CD14-positive monocyte (primary cell): ENCODE measurements at regions not wholly inside any gene's neighbourhood (a gene's known extent, or its start where the extent isn't known, plus 50 kb on each side); places are given as distances from the start of the nearest gene placed in this dataset.
"Not testable (repeated sequence)": the region's sequence is repeated elsewhere in the genome, so short reads cannot be mapped to it uniquely, and the experiment has no call there.

Experiments used
- DNase-seq, 3 donors: peaks; one replicate each; pipeline ENCODE4 v3.0.0-alpha.2; 2011 to 2022
- H2AFZ ChIP-seq: 2 replicates; pipeline ENCODE4 v1.6.0; 2012; ENCODE audit warnings: mild to moderate bottlenecking, low read depth, low read length, inconsistent platforms; ENCODE audit not compliant: insufficient read depth, poor library complexity, severe bottlenecking
- H3K27ac ChIP-seq, 2 donors: 1 replicate in 1 of 2; 2 replicates in 1 of 2; pipeline ENCODE4 v1.5.1; 2012 to 2013; ENCODE audit warnings: low read length in 2 of 2, control low read depth in 1 of 2, inconsistent platforms in 1 of 2, low read depth in 1 of 2, mild to moderate bottlenecking in 1 of 2
- H3K27me3 ChIP-seq, 2 donors: one replicate each; pipeline versions ENCODE4 v1.6.0 to v1.6.1; 2011 to 2013; ENCODE audit warnings: low read length in 2 of 2; ENCODE audit not compliant: control insufficient read depth in 2 of 2, insufficient read depth in 2 of 2
- H3K36me3 ChIP-seq, 2 donors: replicated peaks in 1 of 2; 1 replicate in 1 of 2; 2 replicates in 1 of 2; pipeline versions ENCODE4 v1.5.1 to v1.6.1; 2012 to 2013; ENCODE audit warnings: low read length in 2 of 2, control low read depth in 1 of 2, inconsistent platforms in 1 of 2, mild to moderate bottlenecking in 1 of 2; ENCODE audit not compliant: insufficient read depth in 2 of 2, control insufficient read depth in 1 of 2
- H3K4me1 ChIP-seq, 2 donors: 1 replicate in 1 of 2; 2 replicates in 1 of 2; pipeline versions ENCODE4 v1.5.1 to v1.6.1; 2012 to 2013; ENCODE audit warnings: low read length in 2 of 2, control low read depth in 1 of 2, inconsistent platforms in 1 of 2, mild to moderate bottlenecking in 1 of 2, moderate library complexity in 1 of 2; ENCODE audit not compliant: insufficient read depth in 2 of 2, control insufficient read depth in 1 of 2
- H3K4me2 ChIP-seq: replicated peaks from 2 replicates; pipeline ENCODE3; 2012; ENCODE audit warnings: low read length, moderate library complexity, mild to moderate bottlenecking; ENCODE audit not compliant: poor library complexity, severe bottlenecking; ENCODE audit errors: extremely low read depth
- H3K4me3 ChIP-seq, 3 experiments: fragments of 200-600 bp in 1 of 3; sonication (generic) in 1 of 3; replicated peaks in 1 of 3; 1 replicate in 2 of 3; 2 replicates in 1 of 3; pipeline ENCODE4 v1.5.1; 2011 to 2013; ENCODE audit warnings: low read length in 3 of 3, mild to moderate bottlenecking in 3 of 3, control low read depth in 2 of 3, low read depth in 2 of 3, inconsistent platforms in 1 of 3, moderate library complexity in 1 of 3
- H3K79me2 ChIP-seq: 2 replicates; pipeline ENCODE4 v1.6.0; 2012; ENCODE audit warnings: mild to moderate bottlenecking, control low read depth, inconsistent platforms, low read length, moderate library complexity; ENCODE audit not compliant: insufficient read depth
- H3K9ac ChIP-seq: 2 replicates; pipeline ENCODE4 v1.6.0; 2017; ENCODE audit warnings: low read length, mild to moderate bottlenecking; ENCODE audit not compliant: insufficient read depth, poor library complexity, severe bottlenecking
- H3K9me3 ChIP-seq, 2 donors: replicated peaks in 1 of 2; 1 replicate in 1 of 2; 2 replicates in 1 of 2; pipeline versions ENCODE4 v1.5.1 to v1.6.1; 2012 to 2013; ENCODE audit warnings: low read length in 2 of 2, control low read depth in 1 of 2; ENCODE audit not compliant: control insufficient read depth in 1 of 2, insufficient read depth in 1 of 2
- H4K20me1 ChIP-seq: 2 replicates; pipeline ENCODE4 v1.6.0; 2012; ENCODE audit warnings: mild to moderate bottlenecking, low read length, control low read depth, moderate library complexity; ENCODE audit not compliant: insufficient read depth
- H3K27ac Mint-ChIP-seq, 7 donors: one replicate each; pipeline ENCODE4 v1.8.0; 2020; ENCODE audit warnings: mild to moderate bottlenecking in 7 of 7, mixed read lengths in 7 of 7, moderate library complexity in 6 of 7, inconsistent platforms in 2 of 7
- H3K27me3 Mint-ChIP-seq, 3 donors: one replicate each; pipeline ENCODE4 v1.8.0; 2021 to 2022; ENCODE audit warnings: low read depth in 3 of 3, mild to moderate bottlenecking in 3 of 3, mixed read lengths in 3 of 3, moderate library complexity in 3 of 3, inconsistent platforms in 1 of 3
- H3K36me3 Mint-ChIP-seq, 2 donors: one replicate each; pipeline ENCODE4 v1.8.0; 2020; ENCODE audit warnings: mixed read lengths in 2 of 2, inconsistent platforms in 1 of 2, mild to moderate bottlenecking in 1 of 2
- H3K4me1 Mint-ChIP-seq: one replicate; pipeline ENCODE4 v1.8.0; 2020; ENCODE audit warnings: mild to moderate bottlenecking, mixed read lengths
- H3K4me3 Mint-ChIP-seq, 2 donors: one replicate each; pipeline ENCODE4 v1.8.0; 2020; ENCODE audit warnings: mild to moderate bottlenecking in 2 of 2, mixed read lengths in 2 of 2, moderate library complexity in 1 of 2
- H3K9me3 Mint-ChIP-seq, 7 donors: one replicate each; pipeline ENCODE4 v1.8.0; 2020 to 2022; ENCODE audit warnings: mixed read lengths in 7 of 7, mild to moderate bottlenecking in 6 of 7, moderate library complexity in 6 of 7, inconsistent platforms in 2 of 7
- WGBS: methylation state at CpG from one replicate; pipeline ENCODE4 v1.1.5; 2013; ENCODE audit warnings: missing lambda C conversion rate; ENCODE audit not compliant: insufficient coverage; 5-methylcytosine and 5-hydroxymethylcytosine counted together
- intact Hi-C, 2 donors: fragments of 100-400 bp; cut with micrococcal nuclease; formaldehyde crosslinking; loops; one replicate each; pipeline versions ENCODE4 v1.15.0 to v1.15.1; 2023
- TF ChIP-seq, protein P1 (sequence below): fragments of 200-600 bp; IDR thresholded peaks from one replicate; pipeline ENCODE4 v1.8.0; 2022; ENCODE audit warnings: antibody characterized with exemption, mild to moderate bottlenecking

DNA sequence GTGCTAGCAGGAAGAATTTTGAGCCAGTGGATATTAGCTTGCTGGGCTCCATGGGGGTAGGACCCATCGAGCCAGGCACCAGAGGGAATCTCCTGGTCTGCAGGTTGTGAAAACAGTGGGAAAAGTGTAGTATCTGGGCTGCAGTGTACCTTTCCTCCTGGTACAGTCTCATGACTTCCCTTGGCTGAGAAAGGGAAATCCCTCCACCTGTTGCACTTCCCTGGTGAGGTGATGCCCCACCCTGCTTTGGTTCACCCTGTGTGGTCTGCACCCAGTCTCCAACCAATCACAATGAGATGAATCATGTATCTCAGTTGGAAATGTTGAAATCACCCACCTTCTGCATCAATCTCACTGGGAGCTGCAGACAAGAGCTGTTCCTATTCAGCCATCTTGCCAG is 341.4 kb upstream of the IRS4 start:
- no peak overlapping the region for H3K4me2 ChIP-seq
- Mint-ChIP-seq H3K27ac (no peak overlapping the region), H3K36me3 (no peaks in the 10 kb centered on the region), H3K4me1 (no peaks in the 10 kb centered on the region), H3K9me3 (peaks cover under 1 to 8% (median 3%) of the 10 kb centered on the region in 7 donors), H3K4me3 (no peak overlapping the region), H3K27me3 (peaks cover 0 to 2% (median 1%) of the 10 kb centered on the region in 3 donors)
- intact Hi-C loops: no loop called here
- DNase-seq: no peak
- H2AFZ ChIP-seq: no peak overlapping the region
- H3K27me3 ChIP-seq: no peaks in the 10 kb centered on the region
- no peaks in the 10 kb centered on the region for H3K36me3 ChIP-seq
- no peaks in the 10 kb centered on the region for H3K4me1 ChIP-seq
- TF ChIP-seq, protein P1, sequence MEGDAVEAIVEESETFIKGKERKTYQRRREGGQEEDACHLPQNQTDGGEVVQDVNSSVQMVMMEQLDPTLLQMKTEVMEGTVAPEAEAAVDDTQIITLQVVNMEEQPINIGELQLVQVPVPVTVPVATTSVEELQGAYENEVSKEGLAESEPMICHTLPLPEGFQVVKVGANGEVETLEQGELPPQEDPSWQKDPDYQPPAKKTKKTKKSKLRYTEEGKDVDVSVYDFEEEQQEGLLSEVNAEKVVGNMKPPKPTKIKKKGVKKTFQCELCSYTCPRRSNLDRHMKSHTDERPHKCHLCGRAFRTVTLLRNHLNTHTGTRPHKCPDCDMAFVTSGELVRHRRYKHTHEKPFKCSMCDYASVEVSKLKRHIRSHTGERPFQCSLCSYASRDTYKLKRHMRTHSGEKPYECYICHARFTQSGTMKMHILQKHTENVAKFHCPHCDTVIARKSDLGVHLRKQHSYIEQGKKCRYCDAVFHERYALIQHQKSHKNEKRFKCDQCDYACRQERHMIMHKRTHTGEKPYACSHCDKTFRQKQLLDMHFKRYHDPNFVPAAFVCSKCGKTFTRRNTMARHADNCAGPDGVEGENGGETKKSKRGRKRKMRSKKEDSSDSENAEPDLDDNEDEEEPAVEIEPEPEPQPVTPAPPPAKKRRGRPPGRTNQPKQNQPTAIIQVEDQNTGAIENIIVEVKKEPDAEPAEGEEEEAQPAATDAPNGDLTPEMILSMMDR: no peak
- H3K4me3 ChIP-seq: no peak overlapping the region
- no peak overlapping the region for H3K27ac ChIP-seq
- H3K9ac ChIP-seq: no peak overlapping the region
- no peaks in the 10 kb centered on the region for H3K79me2 ChIP-seq
- no peaks in the 10 kb centered on the region for H4K20me1 ChIP-seq
- no CpG with 5 or more reads among the region's 1 CpG for WGBS
- no peaks in the 10 kb centered on the region for H3K9me3 ChIP-seq

DNA sequence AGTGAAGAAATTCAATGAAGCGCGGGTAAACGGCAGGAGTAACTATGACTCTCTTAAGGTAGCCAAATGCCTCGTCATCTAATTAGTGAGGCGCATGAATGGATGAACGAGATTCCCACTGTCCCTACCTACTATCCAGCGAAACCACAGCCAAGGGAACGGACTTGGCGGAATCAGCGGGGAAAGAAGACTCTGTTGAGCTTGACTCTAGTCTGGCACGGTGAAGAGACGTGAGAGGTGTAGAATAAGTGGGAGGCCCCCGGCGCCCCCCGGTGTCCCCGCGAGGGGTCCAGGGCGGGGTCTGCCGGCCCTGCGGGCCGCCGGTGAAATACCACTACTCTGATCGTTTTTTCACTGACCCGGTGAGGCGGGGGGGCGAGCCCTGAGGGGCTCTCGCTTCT is 317.8 kb upstream of the IRS4 start:
- H3K27ac ChIP-seq, H3K4me3 ChIP-seq, H3K4me2 ChIP-seq, H3K9ac ChIP-seq, H2AFZ ChIP-seq, H3K79me2 ChIP-seq, H3K27me3 ChIP-seq, H3K36me3 Mint-ChIP-seq, H3K36me3 ChIP-seq, H3K4me3 Mint-ChIP-seq, H3K27ac Mint-ChIP-seq, H3K27me3 Mint-ChIP-seq, H3K9me3 Mint-ChIP-seq, DNase-seq, H3K9me3 ChIP-seq, H3K4me1 Mint-ChIP-seq, intact Hi-C loops, H4K20me1 ChIP-seq, H3K4me1 ChIP-seq: not testable (repeated sequence)
- WGBS: 90% methylated on average over 4 of the region's 27 CpGs
